ENCODE measurements at regions not wholly inside any gene's neighbourhood (a gene's known extent, or its start where the extent isn't known, plus 50 kb on each side); places are given as distances from the start of the nearest gene placed in this dataset.

DNA sequence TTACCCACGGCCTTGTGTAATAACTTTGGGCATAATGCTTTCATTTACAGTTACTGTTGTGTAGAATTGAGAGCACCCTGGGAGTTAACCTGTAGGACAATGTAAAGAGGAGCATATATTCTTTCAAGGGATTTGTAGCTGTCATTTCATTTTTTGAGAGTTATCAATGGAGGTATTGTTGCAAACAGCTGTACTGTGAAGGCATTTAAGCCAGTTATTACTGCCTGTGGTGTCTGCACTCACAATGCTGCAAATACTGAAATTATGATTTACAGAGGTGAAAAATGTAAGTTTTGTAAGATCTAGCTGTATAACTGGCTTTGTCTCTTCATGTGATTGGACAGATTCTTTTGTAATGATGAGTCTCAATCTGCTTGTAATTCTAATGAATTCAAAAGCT lies 131.5 kb upstream of the FAT1 start:
- no peak overlapping the region for H3K27ac ChIP-seq (ENCODE audit: insufficient read length, low read depth, low read length)
- H3K4me1 ChIP-seq (ENCODE audit: insufficient read depth, low read length) = no peaks in the 10 kb centered on the region
- H3K18ac ChIP-seq (ENCODE audit: insufficient read length, low read depth, low read length) = no peak overlapping the region
- H3T11ph ChIP-seq (ENCODE audit: low read length) = no peak overlapping the region
- H2AK5ac ChIP-seq (ENCODE audit: insufficient read length, low read length) = no peak overlapping the region
- H4K5ac ChIP-seq (ENCODE audit: insufficient read length, low read depth, low read length) = no peak overlapping the region
- no peak for DNase-seq
- no peak overlapping the region for H3K4me2 ChIP-seq (ENCODE audit: insufficient read depth, insufficient read length, low read length)
- no peaks in the 10 kb centered on the region for H3K23me2 ChIP-seq (ENCODE audit: insufficient read length, low read depth, low read length, poor library complexity, severe bottlenecking)
- no peaks in the 10 kb centered on the region for H3K27me3 Mint-ChIP-seq (ENCODE audit: low read depth)
- no peak overlapping the region for H2AFZ ChIP-seq (ENCODE audit: low read length)
- no peaks in the 10 kb centered on the region for H3K27me3 ChIP-seq (ENCODE audit: insufficient read depth, low read length)
- H3K36me3 Mint-ChIP-seq (ENCODE audit: insufficient read depth in 1 of 3, low read depth in 3 of 3) = peaks cover 0 to 14% (median 7%) of the 10 kb centered on the region in 3 experiments; a peak in 4 of 7 replicates
- H3K79me2 ChIP-seq (ENCODE audit: insufficient read depth, low read length) = no peaks in the 10 kb centered on the region
- H4K8ac ChIP-seq (replicated peaks; ENCODE audit: insufficient read length, low read depth, low read length) = no peak overlapping the region
- H3K9me3 ChIP-seq (ENCODE audit: control insufficient read depth, low read depth, low read length) = no peaks in the 10 kb centered on the region
- WGBS (ENCODE audit: extremely low coverage, insufficient read length, low lambda C conversion rate) = no CpG with 5 or more reads among the region's 1 CpG
- H2BK12ac ChIP-seq (ENCODE audit: insufficient read length, low read depth, low read length) = no peak overlapping the region
- H3K4ac ChIP-seq (ENCODE audit: low read depth, low read length) = no peak overlapping the region
- no peak overlapping the region for H3K4me3 Mint-ChIP-seq
- no peak overlapping the region for H2BK20ac ChIP-seq (ENCODE audit: low read depth, low read length, poor library complexity, severe bottlenecking)
- H4K91ac ChIP-seq (ENCODE audit: insufficient read length, low read depth, low read length) = no peak overlapping the region
- H2BK5ac ChIP-seq (ENCODE audit: insufficient read length, low read length) = no peak overlapping the region
- peaks cover 3 to 4% of the 10 kb centered on the region in 2 experiments; a peak in 1 of 4 replicates for H3K4me1 Mint-ChIP-seq
- no peaks in the 10 kb centered on the region for H3K79me1 ChIP-seq (ENCODE audit: insufficient read depth, low read depth, low read length, poor library complexity, severe bottlenecking)
- H4K20me1 ChIP-seq (ENCODE audit: control insufficient read depth, insufficient read depth, insufficient read length) = no peaks in the 10 kb centered on the region
- no peak overlapping the region for H3K14ac ChIP-seq (ENCODE audit: insufficient read depth, low read length)
- no peak overlapping the region for H2BK15ac ChIP-seq (ENCODE audit: low read depth, low read length)
- no peak overlapping the region for H3K9ac ChIP-seq (ENCODE audit: extremely low read depth, insufficient read length, low read length)
- peaks cover 8 to 13% of the 10 kb centered on the region in 2 experiments for H3K9me3 Mint-ChIP-seq
- H3K56ac ChIP-seq (ENCODE audit: insufficient read length, low read depth, low read length) = no peak overlapping the region
- no peak overlapping the region for H2BK120ac ChIP-seq (ENCODE audit: low read depth, low read length, poor library complexity, severe bottlenecking)
- TF ChIP-seq, protein P1, sequence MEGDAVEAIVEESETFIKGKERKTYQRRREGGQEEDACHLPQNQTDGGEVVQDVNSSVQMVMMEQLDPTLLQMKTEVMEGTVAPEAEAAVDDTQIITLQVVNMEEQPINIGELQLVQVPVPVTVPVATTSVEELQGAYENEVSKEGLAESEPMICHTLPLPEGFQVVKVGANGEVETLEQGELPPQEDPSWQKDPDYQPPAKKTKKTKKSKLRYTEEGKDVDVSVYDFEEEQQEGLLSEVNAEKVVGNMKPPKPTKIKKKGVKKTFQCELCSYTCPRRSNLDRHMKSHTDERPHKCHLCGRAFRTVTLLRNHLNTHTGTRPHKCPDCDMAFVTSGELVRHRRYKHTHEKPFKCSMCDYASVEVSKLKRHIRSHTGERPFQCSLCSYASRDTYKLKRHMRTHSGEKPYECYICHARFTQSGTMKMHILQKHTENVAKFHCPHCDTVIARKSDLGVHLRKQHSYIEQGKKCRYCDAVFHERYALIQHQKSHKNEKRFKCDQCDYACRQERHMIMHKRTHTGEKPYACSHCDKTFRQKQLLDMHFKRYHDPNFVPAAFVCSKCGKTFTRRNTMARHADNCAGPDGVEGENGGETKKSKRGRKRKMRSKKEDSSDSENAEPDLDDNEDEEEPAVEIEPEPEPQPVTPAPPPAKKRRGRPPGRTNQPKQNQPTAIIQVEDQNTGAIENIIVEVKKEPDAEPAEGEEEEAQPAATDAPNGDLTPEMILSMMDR (conservative IDR thresholded peaks at IDR 0.05) = no peak
- no peak overlapping the region for H3K23ac ChIP-seq (ENCODE audit: insufficient read length, low read depth, low read length)
- no peak overlapping the region for H3K27ac Mint-ChIP-seq
